Cardiac fibroblast (primary cell): ENCODE measurements at regions not wholly inside any gene's neighbourhood (a gene's known extent, or its start where the extent isn't known, plus 50 kb on each side); places are given as distances from the start of the nearest gene placed in this dataset.

ENCODE experiments used
- DNase-seq, 2 donors: peaks; one replicate each; pipeline versions ENCODE4 v3.0.0 to v3.0.0-alpha.2; 2010; ENCODE audit warnings: low read depth in 2 of 2
- H3K4me3 ChIP-seq, 2 donors: replicated peaks in 1 of 2; 1 replicate in 1 of 2; 2 replicates in 1 of 2; pipeline ENCODE4 v1.5.1; 2011; ENCODE audit warnings: low read depth in 2 of 2, low read length in 2 of 2, mild to moderate bottlenecking in 2 of 2, moderate library complexity in 1 of 2
- CTCF ChIP-seq: IDR thresholded peaks from one replicate; pipeline ENCODE4 v1.5.1; 2011; ENCODE audit warnings: low read depth, mild to moderate bottlenecking, low read length, inconsistent platforms

DNA sequence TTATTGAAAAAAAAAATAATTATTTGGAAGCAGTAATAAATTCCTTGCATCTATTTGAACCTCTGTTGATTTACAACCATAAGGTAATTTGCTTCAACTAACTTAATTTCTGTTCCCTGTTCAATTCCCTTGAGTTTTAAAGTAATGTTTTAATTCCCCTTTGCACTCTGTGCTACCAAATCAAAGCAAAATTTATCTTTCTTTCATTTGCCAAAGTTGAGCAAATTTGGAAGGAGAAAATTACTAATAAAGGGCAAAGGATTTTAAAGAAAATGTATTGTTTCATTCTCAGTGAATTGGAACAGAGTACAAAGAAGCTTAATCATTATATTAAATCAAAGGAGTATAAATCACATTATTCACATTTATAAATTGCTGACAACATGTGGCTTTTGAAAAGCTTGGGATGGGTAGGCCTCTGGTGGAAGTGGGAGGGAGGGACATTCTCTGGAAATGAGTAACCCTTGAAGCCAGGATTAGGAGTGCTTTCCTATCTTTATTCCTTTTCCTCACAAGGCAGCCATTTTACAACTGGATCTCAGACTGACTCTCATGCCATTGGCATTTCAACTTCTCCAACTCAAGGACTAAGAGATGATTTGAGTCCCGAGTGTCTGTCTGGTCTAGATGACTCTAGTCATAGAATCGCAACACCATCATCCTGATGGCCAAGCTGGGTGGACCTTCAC lies 331.6 kb upstream of the DUSP10 start:
- TF ChIP-seq CTCF, result no peak
- DNase-seq, result peak; percentile 60 to 73
- no peak overlapping the region for H3K4me3 ChIP-seq

DNA sequence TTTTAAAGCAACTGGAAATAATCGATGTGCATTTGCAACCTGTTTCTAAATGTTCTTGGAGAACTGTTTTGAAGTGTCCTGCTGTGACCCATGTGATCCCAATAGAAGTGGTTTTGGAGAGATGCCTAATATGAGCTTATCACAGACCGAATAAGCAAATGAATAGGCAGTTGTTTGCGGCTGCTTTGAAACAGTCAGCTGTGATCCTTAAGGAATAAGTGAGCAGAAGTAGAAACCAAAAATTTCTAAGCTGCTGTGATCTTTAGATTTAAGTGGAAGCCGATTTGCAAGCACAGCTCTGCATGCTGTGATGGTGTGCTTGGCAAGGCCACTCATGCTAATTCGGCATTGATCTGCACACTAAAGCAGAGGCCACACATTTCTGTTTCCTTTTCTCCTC lies 329.5 kb upstream of the DUSP10 start:
- peak in 1 of 2 donors; percentile 30 for DNase-seq
- TF ChIP-seq CTCF, result no peak
- no peak overlapping the region for H3K4me3 ChIP-seq

DNA sequence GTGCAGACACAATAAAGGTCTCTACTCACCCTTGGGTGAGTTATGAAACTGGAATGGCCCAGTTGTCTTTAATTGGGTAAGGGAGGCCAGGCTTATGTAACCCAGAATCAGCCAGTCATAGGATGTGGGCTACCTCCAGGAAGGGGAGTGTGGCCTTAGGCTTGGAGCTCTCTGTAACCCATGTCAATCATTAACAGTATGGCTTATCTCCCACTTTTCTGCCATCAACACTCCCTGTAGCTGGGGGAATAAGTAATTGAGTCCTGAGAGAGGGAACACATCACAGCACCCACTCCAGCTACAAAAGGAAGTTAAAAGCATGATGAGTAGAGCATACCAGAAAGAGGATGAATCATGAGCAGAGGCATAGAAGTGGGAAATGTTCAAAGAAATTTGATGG lies 327.0 kb upstream of the DUSP10 start:
- no peak for TF ChIP-seq CTCF
- DNase-seq, result peak in 1 of 2 donors; percentile 53
- H3K4me3 ChIP-seq, result no peak overlapping the region

DNA sequence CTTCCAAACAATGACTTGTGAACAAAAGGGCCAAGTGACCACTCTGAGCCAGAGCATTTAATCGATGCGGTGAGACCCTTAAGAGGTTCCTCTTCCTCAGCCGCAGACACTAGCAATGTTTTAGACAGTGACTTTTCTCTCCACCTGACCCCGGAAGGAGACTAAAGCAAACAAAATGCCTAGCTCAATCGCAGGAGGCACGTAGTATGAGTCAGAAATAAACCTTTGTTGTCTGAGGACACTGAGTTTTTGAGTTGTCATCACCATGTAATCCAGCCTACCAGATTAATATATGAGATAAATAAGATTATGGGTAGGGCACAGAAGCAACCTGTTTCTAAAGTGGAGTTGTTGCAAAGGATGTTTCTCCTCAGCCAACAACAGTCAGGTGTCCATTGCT lies 326.2 kb upstream of the DUSP10 start:
- H3K4me3 ChIP-seq, result no peak overlapping the region
- DNase-seq, result no peak
- no peak for TF ChIP-seq CTCF

DNA sequence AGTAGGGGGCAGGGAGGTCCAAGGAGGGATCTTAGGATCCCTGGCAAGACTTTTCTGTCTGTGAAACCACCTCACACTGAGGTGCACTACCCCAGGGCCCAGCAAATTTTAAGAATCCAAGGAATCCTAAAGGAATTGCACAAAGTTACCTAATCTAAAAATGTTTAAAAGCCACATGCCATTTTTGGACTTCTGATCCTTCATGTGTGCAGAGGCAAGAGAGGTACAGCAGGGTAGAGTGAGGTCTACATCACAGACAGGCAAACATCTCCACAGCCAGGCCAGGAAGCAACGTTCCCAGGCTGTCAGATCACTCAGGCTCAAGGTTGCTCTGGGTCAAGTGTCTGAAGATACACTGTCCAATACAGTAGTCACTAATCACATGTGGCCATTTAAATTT lies 324.6 kb upstream of the DUSP10 start:
- H3K4me3 ChIP-seq, result no peak overlapping the region
- DNase-seq, result no peak
- no peak for TF ChIP-seq CTCF

DNA sequence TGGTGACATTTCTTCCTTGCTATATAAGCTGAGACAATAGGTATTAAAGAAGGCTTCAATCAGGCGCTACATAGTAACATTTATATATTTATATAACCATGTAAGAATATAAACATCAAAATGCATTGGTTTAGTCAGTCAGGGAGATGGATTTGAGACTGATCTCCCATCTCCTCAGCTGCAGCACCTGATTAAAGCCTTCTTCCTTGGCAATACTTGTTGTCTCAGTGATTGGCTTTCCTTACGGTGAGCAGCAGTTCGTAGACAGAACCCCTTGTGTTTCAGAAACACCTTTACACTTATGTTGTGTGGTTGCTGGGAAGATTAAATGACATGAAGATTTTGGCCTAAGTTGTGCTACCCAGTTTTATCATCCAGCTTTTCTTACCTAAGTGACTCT lies 323.3 kb upstream of the DUSP10 start:
- H3K4me3 ChIP-seq, result no peak overlapping the region
- DNase-seq, result no peak
- TF ChIP-seq CTCF, result no peak
